ENCODE measurements at regions not wholly inside any gene's neighbourhood (a gene's known extent, or its start where the extent isn't known, plus 50 kb on each side); places are given as distances from the start of the nearest gene placed in this dataset.

DNA sequence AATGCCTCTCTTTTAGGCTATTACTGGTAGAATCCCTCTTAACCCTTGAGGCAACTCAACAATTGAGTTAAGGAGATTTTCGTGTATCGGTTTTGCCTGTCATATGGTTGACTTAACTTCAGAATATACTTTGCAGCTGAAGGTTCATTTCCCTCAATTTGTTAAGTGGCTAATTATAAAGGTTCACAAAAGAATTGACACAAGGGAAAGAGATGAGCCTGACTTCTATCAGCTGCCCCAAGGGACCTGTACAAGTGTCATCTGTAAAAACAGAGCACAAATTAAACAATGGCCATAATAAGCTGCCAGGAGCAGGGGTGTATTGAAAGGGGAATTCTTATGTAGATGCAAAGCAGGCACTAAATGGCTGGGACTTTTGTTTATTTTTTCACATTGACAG lies 334.8 kb upstream of the OBI1 start:
- no peak for DNase-seq

- DNase-seq: no peak
These were observed 323.0 kb upstream of the OBI1 start for GRCh38 chr13:78981913-78982312.

- no peak for DNase-seq
These were observed 320.4 kb upstream of the OBI1 start for GRCh38 chr13:78979349-78979748.

DNA sequence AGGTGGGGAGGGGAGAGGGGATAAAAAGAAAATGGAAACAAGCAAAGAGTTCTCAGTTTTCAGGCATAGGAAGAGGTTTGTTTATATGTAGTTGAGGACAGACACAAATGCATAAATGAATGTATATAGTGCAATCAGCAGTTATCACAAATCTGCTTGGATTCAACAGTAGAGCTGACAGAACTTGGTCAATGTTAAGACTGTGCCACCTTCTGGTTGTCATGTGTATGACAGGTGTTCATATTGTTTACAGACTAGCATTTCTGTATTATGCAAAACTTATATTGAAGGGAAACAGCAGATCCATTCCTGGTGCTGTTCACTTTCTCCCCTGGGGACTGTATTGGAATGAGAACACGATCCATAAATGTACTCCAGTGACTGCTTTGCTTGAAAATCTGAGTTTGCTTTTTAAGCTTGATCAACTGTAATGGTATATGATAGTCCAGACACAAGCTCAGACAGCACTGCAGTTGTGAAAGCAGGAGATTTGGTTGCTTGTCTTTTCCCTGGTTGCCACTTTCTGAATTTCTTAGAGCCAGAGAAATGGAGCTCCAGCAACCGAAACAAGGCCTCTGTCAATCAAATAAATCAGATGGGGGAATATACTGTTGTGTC lies 319.5 kb upstream of the OBI1 start:
- peak in 26 of 58 donors; percentile 0 to 50 (median 10) for DNase-seq

- no peak for DNase-seq
These were observed 318.4 kb upstream of the OBI1 start for GRCh38 chr13:78977311-78977710.

DNA sequence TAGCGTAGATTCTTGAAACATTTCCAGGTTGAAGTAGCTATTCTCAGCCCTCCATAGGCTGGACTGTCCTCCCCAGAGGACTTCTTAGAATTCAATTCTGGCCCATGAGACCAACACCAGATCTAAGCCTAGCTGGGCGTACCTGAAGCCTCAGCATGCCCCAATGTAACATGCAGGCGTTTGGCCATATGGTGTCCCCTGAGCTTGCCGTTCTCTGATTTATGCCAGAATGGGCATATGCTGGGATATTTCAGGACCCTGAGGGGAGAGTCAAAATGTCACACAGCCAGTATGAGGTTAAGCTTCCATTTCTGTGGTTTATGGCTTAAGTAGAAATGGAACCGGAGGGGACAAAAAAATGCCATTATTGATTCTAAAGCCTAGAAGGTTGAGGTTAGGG lies 317.7 kb upstream of the OBI1 start:
- no peak for DNase-seq

DNA sequence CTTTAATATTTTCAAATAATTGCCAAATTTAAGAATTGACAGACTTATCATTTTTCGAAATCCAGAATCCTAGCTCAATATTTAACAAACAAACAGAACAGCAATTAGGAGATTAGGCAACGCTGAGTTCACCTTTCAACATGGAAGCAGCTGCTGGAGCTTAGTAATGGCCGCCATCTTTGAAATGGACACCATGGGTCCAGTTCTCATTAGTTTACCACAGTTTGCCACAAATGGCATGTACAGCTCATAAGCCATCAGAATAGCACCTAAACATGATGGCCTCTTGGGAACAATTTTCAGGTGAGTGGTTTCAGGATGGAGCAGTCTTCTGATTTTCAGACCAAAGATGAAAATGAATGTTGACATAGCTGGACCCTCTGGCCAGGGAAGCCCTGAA lies 313.6 kb upstream of the OBI1 start:
- no peak for DNase-seq

DNA sequence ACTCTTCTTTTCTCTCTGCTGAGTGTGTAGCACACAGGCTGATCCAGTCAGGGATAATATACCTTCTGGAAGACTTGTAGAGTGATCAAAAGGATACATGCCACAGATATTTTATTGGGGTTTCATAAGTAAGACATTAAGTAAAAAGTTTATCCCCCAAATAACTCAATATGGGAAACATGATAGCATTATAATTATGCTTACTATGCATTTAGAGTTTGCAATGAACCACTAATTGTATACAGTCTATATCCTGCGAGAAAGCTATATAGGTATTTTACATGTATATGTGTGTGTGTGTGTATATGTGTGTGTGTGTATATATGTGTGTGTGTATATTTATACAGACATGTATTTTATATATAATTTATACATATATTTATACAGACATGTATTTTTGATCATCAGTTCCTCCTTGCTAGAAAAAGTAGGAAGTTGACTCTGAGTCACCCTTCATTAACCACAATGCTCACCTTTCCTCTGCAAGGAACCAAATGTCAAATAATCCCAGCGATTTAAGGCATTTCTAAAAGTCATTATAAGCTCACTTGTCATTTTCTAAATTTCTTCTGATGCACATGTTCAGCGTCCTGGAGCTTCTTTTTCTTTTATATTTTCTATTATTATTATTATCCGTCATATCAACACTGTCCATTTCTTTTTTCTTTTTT lies 312.5 kb upstream of the OBI1 start:
- DNase-seq: no peak

- no peak for DNase-seq
These were observed 301.9 kb upstream of the OBI1 start for GRCh38 chr13:78960881-78961280.

- DNase-seq: no peak
These were observed 299.1 kb upstream of the OBI1 start for GRCh38 chr13:78958006-78958405.

GRCh38 chr13:78940455-78941130 lies 281.6 kb upstream of the OBI1 start:
- no peak for DNase-seq

DNA sequence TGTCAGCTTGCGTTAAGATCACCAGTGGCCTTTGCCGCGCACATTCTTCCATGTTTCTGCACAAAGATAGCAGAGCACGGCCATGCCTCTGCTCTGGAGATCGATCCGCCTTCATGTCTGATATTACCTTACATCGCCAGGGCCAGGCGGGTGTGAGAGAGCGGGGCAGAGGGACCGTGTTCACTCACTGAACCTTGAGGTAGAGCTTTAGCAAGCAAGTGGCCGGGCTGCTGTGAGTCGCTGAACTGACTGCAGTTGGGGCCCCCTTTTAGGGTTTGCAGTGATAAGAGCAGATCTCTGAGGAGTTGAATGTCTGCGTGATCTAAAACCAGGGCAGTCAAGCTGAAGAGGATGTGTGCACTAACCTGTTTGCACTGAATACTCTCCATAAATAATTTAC lies 275.4 kb upstream of the OBI1 start:
- DNase-seq: no peak

GRCh38 chr13:78915015-78915414 lies 256.1 kb upstream of the OBI1 start:
- no peak for DNase-seq

DNA sequence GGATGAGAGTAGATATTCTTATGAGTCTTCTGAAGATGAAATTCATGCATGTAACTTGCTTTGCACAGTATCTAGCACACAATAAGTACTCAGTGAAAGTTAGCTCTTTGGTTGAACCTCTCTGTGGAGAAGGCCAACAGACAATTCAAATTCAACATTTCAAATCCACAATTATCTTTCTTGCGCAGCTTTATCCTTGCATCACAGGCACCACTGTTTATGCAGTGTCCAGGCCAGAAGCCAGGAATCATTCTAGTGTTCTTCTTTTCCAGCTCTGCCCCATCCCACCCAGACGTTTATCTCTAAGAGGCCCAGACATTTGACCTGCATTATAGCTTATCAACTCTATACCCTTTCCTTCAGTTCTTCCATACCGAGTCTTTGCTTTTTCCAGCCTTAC lies 254.7 kb upstream of the OBI1 start:
- no peak for DNase-seq

GRCh38 chr13:78910147-78910546 lies 251.2 kb upstream of the OBI1 start:
- DNase-seq: no peak

DNA sequence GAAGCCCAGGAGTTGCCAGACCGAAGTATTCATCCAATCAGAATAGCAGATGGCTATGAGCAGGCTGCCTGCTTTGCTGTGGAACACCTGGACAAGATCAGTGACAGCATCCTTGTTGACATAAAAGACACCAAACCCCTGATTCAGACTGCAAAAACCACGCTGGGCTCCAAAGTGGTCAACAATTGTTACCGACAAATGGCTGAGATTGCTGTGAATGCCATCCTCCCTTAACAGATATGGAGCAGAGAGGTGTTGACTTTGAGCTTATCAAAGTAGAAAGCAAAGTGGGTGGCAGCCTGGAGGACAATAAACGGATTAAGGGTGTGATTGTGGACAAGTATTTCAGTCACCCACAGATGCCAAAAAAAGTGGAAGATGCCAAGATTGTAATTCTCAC lies 250.3 kb upstream of the OBI1 start:
- DNase-seq: no peak

GRCh38 chr13:78907006-78907405 lies 248.1 kb upstream of the OBI1 start:
- no peak for DNase-seq

DNA sequence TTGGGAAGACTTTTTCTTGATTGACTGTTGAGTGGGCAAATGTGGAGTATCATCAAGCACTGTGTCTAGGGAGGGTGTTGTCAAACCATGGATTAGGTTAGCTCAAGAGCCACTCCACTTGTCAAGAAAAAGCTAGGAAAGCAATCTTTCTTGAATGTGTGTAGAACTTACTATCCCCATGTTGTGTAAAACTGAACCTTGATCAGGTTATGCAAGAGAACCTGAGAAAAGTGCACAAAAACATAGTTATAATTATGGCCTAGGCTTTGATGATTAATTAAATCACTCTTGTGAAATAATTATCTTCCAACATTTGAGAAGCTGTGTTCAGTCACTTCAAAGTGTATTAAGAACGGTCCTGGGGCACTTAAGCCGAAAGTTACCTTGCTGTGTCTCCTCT lies 238.2 kb upstream of the OBI1 start:
- no peak for DNase-seq

GRCh38 chr13:78884571-78884970 lies 225.6 kb upstream of the OBI1 start:
- no peak for DNase-seq

DNA sequence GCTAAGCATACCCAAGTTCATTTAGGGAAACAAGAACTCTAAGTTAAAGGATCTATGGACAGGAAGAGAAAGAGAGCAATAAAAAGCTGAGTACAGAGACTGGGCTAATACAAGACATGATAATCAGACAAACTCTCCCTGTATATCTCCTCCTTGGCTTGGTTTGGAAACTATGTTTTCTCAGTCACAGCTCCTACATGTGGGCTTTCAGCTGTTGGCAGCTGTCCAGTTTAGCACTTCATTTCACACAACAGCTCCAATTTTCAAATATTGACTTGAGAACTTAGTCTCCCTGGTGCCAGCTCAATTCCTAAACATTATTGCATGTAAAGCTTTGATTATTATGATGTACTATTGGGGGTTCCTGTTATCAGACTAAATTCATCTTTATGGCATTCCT lies 222.8 kb upstream of the OBI1 start:
- no peak for DNase-seq

GRCh38 chr13:78881054-78881453 lies 222.1 kb upstream of the OBI1 start:
- no peak for DNase-seq

DNA sequence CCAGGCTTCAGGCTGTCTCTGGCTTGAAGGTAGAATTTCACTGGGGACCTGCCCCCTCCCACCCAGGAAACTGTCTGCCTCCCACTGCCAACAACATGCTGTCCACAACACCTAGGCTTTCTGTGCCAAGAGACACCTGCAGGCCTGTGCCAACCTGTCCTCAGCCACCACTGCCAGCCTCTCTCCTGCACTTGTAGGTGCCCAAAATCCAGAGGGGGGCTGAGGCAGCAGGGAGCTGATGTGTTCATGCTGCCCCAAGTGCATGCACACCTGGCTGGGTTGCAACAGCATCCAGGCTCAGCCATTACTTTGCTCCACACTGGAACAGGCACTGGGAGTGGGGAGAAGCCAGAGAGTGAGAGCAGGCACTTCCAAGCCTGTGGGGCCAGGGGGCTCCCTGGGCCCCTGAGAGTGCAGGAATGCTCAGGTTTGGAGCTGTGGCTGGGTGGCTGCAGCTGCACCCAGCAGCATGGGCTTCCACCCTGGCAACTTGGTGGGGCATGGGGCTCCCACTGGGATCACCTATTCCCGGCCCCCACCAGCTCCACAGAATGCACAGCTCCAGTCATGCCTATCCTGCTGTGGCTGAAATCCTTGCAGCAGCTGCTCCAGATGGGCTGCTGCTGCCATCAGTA lies 218.1 kb upstream of the OBI1 start:
- no peak for DNase-seq
